CD14-positive monocyte (primary cell): ENCODE measurements at regions not wholly inside any gene's neighbourhood (a gene's known extent, or its start where the extent isn't known, plus 50 kb on each side); places are given as distances from the start of the nearest gene placed in this dataset.

Source experiments
- DNase-seq, 3 donors: peaks; one replicate each; pipeline ENCODE4 v3.0.0-alpha.2; 2011 to 2022
- H2AFZ ChIP-seq: 2 replicates; pipeline ENCODE4 v1.6.0; 2012; ENCODE audit warnings: mild to moderate bottlenecking, low read depth, low read length, inconsistent platforms; ENCODE audit not compliant: insufficient read depth, poor library complexity, severe bottlenecking
- H3K27ac ChIP-seq, 2 donors: 1 replicate in 1 of 2; 2 replicates in 1 of 2; pipeline ENCODE4 v1.5.1; 2012 to 2013; ENCODE audit warnings: low read length in 2 of 2, control low read depth in 1 of 2, inconsistent platforms in 1 of 2, low read depth in 1 of 2, mild to moderate bottlenecking in 1 of 2
- H3K27me3 ChIP-seq, 2 donors: one replicate each; pipeline versions ENCODE4 v1.6.0 to v1.6.1; 2011 to 2013; ENCODE audit warnings: low read length in 2 of 2; ENCODE audit not compliant: control insufficient read depth in 2 of 2, insufficient read depth in 2 of 2
- H3K36me3 ChIP-seq, 2 donors: replicated peaks in 1 of 2; 1 replicate in 1 of 2; 2 replicates in 1 of 2; pipeline versions ENCODE4 v1.5.1 to v1.6.1; 2012 to 2013; ENCODE audit warnings: low read length in 2 of 2, control low read depth in 1 of 2, inconsistent platforms in 1 of 2, mild to moderate bottlenecking in 1 of 2; ENCODE audit not compliant: insufficient read depth in 2 of 2, control insufficient read depth in 1 of 2
- H3K4me1 ChIP-seq, 2 donors: 1 replicate in 1 of 2; 2 replicates in 1 of 2; pipeline versions ENCODE4 v1.5.1 to v1.6.1; 2012 to 2013; ENCODE audit warnings: low read length in 2 of 2, control low read depth in 1 of 2, inconsistent platforms in 1 of 2, mild to moderate bottlenecking in 1 of 2, moderate library complexity in 1 of 2; ENCODE audit not compliant: insufficient read depth in 2 of 2, control insufficient read depth in 1 of 2
- H3K4me2 ChIP-seq: replicated peaks from 2 replicates; pipeline ENCODE3; 2012; ENCODE audit warnings: low read length, moderate library complexity, mild to moderate bottlenecking; ENCODE audit not compliant: poor library complexity, severe bottlenecking; ENCODE audit errors: extremely low read depth
- H3K4me3 ChIP-seq, 3 experiments: fragments of 200-600 bp in 1 of 3; sonication (generic) in 1 of 3; replicated peaks in 1 of 3; 1 replicate in 2 of 3; 2 replicates in 1 of 3; pipeline ENCODE4 v1.5.1; 2011 to 2013; ENCODE audit warnings: low read length in 3 of 3, mild to moderate bottlenecking in 3 of 3, control low read depth in 2 of 3, low read depth in 2 of 3, inconsistent platforms in 1 of 3, moderate library complexity in 1 of 3
- H3K79me2 ChIP-seq: 2 replicates; pipeline ENCODE4 v1.6.0; 2012; ENCODE audit warnings: mild to moderate bottlenecking, control low read depth, inconsistent platforms, low read length, moderate library complexity; ENCODE audit not compliant: insufficient read depth
- H3K9ac ChIP-seq: 2 replicates; pipeline ENCODE4 v1.6.0; 2017; ENCODE audit warnings: low read length, mild to moderate bottlenecking; ENCODE audit not compliant: insufficient read depth, poor library complexity, severe bottlenecking
- H3K9me3 ChIP-seq, 2 donors: replicated peaks in 1 of 2; 1 replicate in 1 of 2; 2 replicates in 1 of 2; pipeline versions ENCODE4 v1.5.1 to v1.6.1; 2012 to 2013; ENCODE audit warnings: low read length in 2 of 2, control low read depth in 1 of 2; ENCODE audit not compliant: control insufficient read depth in 1 of 2, insufficient read depth in 1 of 2
- H4K20me1 ChIP-seq: 2 replicates; pipeline ENCODE4 v1.6.0; 2012; ENCODE audit warnings: mild to moderate bottlenecking, low read length, control low read depth, moderate library complexity; ENCODE audit not compliant: insufficient read depth
- H3K27ac Mint-ChIP-seq, 7 donors: one replicate each; pipeline ENCODE4 v1.8.0; 2020; ENCODE audit warnings: mild to moderate bottlenecking in 7 of 7, mixed read lengths in 7 of 7, moderate library complexity in 6 of 7, inconsistent platforms in 2 of 7
- H3K27me3 Mint-ChIP-seq, 3 donors: one replicate each; pipeline ENCODE4 v1.8.0; 2021 to 2022; ENCODE audit warnings: low read depth in 3 of 3, mild to moderate bottlenecking in 3 of 3, mixed read lengths in 3 of 3, moderate library complexity in 3 of 3, inconsistent platforms in 1 of 3
- H3K36me3 Mint-ChIP-seq, 2 donors: one replicate each; pipeline ENCODE4 v1.8.0; 2020; ENCODE audit warnings: mixed read lengths in 2 of 2, inconsistent platforms in 1 of 2, mild to moderate bottlenecking in 1 of 2
- H3K4me1 Mint-ChIP-seq: one replicate; pipeline ENCODE4 v1.8.0; 2020; ENCODE audit warnings: mild to moderate bottlenecking, mixed read lengths
- H3K4me3 Mint-ChIP-seq, 2 donors: one replicate each; pipeline ENCODE4 v1.8.0; 2020; ENCODE audit warnings: mild to moderate bottlenecking in 2 of 2, mixed read lengths in 2 of 2, moderate library complexity in 1 of 2
- H3K9me3 Mint-ChIP-seq, 7 donors: one replicate each; pipeline ENCODE4 v1.8.0; 2020 to 2022; ENCODE audit warnings: mixed read lengths in 7 of 7, mild to moderate bottlenecking in 6 of 7, moderate library complexity in 6 of 7, inconsistent platforms in 2 of 7
- CTCF ChIP-seq: fragments of 200-600 bp; IDR thresholded peaks from one replicate; pipeline ENCODE4 v1.8.0; 2022; ENCODE audit warnings: antibody characterized with exemption, mild to moderate bottlenecking
- WGBS: methylation state at CpG from one replicate; pipeline ENCODE4 v1.1.5; 2013; ENCODE audit warnings: missing lambda C conversion rate; ENCODE audit not compliant: insufficient coverage; 5-methylcytosine and 5-hydroxymethylcytosine counted together
- intact Hi-C, 2 donors: fragments of 100-400 bp; cut with micrococcal nuclease; formaldehyde crosslinking; loops; one replicate each; pipeline versions ENCODE4 v1.15.0 to v1.15.1; 2023

GRCh38 chr15:61634837-61635236 lies 405.7 kb upstream of the RORA start:
- no peaks in the 10 kb centered on the region for H3K9me3 ChIP-seq
- H3K4me1 ChIP-seq: no peaks in the 10 kb centered on the region
- no peaks in the 10 kb centered on the region for H3K79me2 ChIP-seq
- H3K36me3 ChIP-seq: no peaks in the 10 kb centered on the region
- no peaks in the 10 kb centered on the region for H4K20me1 ChIP-seq
- no peaks in the 10 kb centered on the region for H3K27me3 ChIP-seq
- no peak overlapping the region for H2AFZ ChIP-seq
- WGBS: 100% methylated on average over 1 of the region's 1 CpG
- H3K4me2 ChIP-seq: no peak overlapping the region
- Mint-ChIP-seq H3K27ac (no peak overlapping the region), H3K9me3 (peaks cover 0 to 2% (median 0%) of the 10 kb centered on the region in 7 donors), H3K4me1 (no peaks in the 10 kb centered on the region), H3K4me3 (no peak overlapping the region), H3K36me3 (no peaks in the 10 kb centered on the region), H3K27me3 (peaks cover 0 to 2% (median 0%) of the 10 kb centered on the region in 3 donors)
- no peak overlapping the region for H3K9ac ChIP-seq
- no peak overlapping the region for H3K27ac ChIP-seq
- DNase-seq: no peak
- no peak overlapping the region for H3K4me3 ChIP-seq
- intact Hi-C loops: no loop called here
- no peak for TF ChIP-seq CTCF

GRCh38 chr15:61633951-61634350 lies 404.8 kb upstream of the RORA start:
- no peaks in the 10 kb centered on the region for H3K36me3 ChIP-seq
- WGBS: 100% methylated on average over 2 of the region's 4 CpGs
- no peaks in the 10 kb centered on the region for H3K4me1 ChIP-seq
- no peak overlapping the region for H3K4me2 ChIP-seq
- Mint-ChIP-seq H3K27ac (no peak overlapping the region), H3K4me1 (no peaks in the 10 kb centered on the region), H3K27me3 (peaks cover 0 to 2% (median 0%) of the 10 kb centered on the region in 3 donors), H3K9me3 (peaks cover 0 to 2% (median 0%) of the 10 kb centered on the region in 7 donors), H3K4me3 (no peak overlapping the region), H3K36me3 (no peaks in the 10 kb centered on the region)
- no peak for TF ChIP-seq CTCF
- intact Hi-C loops: no loop called here
- no peak overlapping the region for H3K9ac ChIP-seq
- H3K27ac ChIP-seq: no peak overlapping the region
- H3K4me3 ChIP-seq: no peak overlapping the region
- H3K9me3 ChIP-seq: no peaks in the 10 kb centered on the region
- no peaks in the 10 kb centered on the region for H4K20me1 ChIP-seq
- H2AFZ ChIP-seq: no peak overlapping the region
- no peak for DNase-seq
- H3K27me3 ChIP-seq: no peaks in the 10 kb centered on the region
- no peaks in the 10 kb centered on the region for H3K79me2 ChIP-seq
